NCI-H82 treated with DMSO at 0.1 percent for 48 hours (cell line): ENCODE measurements at regions not wholly inside any gene's neighbourhood (a gene's known extent, or its start where the extent isn't known, plus 50 kb on each side); places are given as distances from the start of the nearest gene placed in this dataset.
A peak's percentile ranks its signal among the peaks of the same experiment; 100 is the strongest.

Experiments used
- DNase-seq: peaks from one replicate; lab custom pipeline; 2025; ENCODE audit not compliant: unreplicated experiment; lab: John Stamatoyannopoulos, UW

- no peak for DNase-seq
These were observed 191.0 kb upstream of the LINGO1 start for GRCh38 chr15:77823736-77824135.

GRCh38 chr15:77822631-77823230 is 190.0 kb upstream of the LINGO1 start:
- no peak for DNase-seq

- DNase-seq: no peak
These were observed 189.2 kb upstream of the LINGO1 start for GRCh38 chr15:77821959-77822256.

- peak; percentile 71 for DNase-seq
These were observed 188.7 kb upstream of the LINGO1 start for GRCh38 chr15:77821188-77821958.

GRCh38 chr15:77819851-77820728 is 187.4 kb upstream of the LINGO1 start:
- no peak for DNase-seq

GRCh38 chr15:77819048-77819850 is 186.5 kb upstream of the LINGO1 start:
- no peak for DNase-seq

- DNase-seq: no peak
These were observed 185.9 kb upstream of the LINGO1 start for GRCh38 chr15:77818484-77819047.

GRCh38 chr15:77817434-77817833 is 184.7 kb upstream of the LINGO1 start:
- no peak for DNase-seq

- no peak for DNase-seq
These were observed 184.3 kb upstream of the LINGO1 start for GRCh38 chr15:77816983-77817382.

GRCh38 chr15:77815015-77815414 is 182.3 kb upstream of the LINGO1 start:
- no peak for DNase-seq

- DNase-seq: no peak
These were observed 180.0 kb upstream of the LINGO1 start for GRCh38 chr15:77812664-77813063.

- no peak for DNase-seq
These were observed 178.6 kb upstream of the LINGO1 start for GRCh38 chr15:77811270-77811669.

- peak; percentile 38 for DNase-seq
These were observed 177.4 kb upstream of the LINGO1 start for GRCh38 chr15:77810130-77810571.

GRCh38 chr15:77808581-77809177 is 176.0 kb upstream of the LINGO1 start:
- DNase-seq: no peak

GRCh38 chr15:77808075-77808474 is 175.4 kb upstream of the LINGO1 start:
- DNase-seq: no peak

- no peak for DNase-seq
These were observed 174.9 kb upstream of the LINGO1 start for GRCh38 chr15:77807611-77808010.

GRCh38 chr15:77807115-77807514 is 174.4 kb upstream of the LINGO1 start:
- no peak for DNase-seq

GRCh38 chr15:77804210-77804609 is 171.5 kb upstream of the LINGO1 start:
- DNase-seq: no peak

GRCh38 chr15:77803487-77803886 is 170.8 kb upstream of the LINGO1 start:
- no peak for DNase-seq

GRCh38 chr15:77800305-77800704 is 167.6 kb upstream of the LINGO1 start:
- DNase-seq: no peak
